ENCODE measurements at regions not wholly inside any gene's neighbourhood (a gene's known extent, or its start where the extent isn't known, plus 50 kb on each side); places are given as distances from the start of the nearest gene placed in this dataset.
"Not testable (repeated sequence)": the region's sequence is repeated elsewhere in the genome, so short reads cannot be mapped to it uniquely, and the experiment has no call there.

GRCh38 chr7:153989066-153989627 lies 63.1 kb upstream of the DPP6 start:
- not testable (repeated sequence) for DNase-seq

DNA sequence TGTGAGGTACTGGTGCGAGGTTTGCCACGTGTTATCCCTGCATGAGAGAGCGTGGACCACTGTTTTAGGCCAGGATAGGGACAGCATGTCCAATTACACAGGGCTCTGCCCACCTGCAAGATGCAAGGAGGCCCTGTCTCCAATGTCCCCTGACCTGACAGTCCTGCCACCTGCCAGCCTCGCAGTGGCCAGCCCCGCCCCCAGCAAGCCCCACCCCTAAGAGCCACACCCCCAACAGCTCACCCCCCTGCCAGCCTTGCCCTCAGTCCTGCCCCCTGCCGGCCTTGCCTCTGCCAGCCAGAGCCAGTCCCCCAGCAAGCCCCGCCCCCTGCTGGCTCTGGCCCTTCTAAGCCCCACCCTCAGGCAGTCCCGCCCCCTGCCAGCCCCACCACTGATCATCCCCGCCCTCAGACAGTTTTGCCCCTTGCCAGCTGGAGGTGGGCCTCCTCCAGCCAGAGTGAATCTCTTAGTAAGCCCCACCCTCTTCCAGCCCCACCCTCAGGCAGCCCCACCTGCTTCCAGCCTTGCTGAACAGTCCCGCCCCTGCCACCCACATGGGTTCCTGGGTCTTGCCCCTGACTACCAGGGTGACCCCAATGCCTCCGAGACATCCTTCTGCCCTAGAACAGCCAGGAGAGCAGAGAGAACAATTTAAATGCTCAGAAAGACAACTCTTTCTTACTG lies 62.3 kb upstream of the DPP6 start:
- not testable (repeated sequence) for DNase-seq

GRCh38 chr7:153991471-153991870 lies 60.7 kb upstream of the DPP6 start:
- DNase-seq, result not testable (repeated sequence)

DNA sequence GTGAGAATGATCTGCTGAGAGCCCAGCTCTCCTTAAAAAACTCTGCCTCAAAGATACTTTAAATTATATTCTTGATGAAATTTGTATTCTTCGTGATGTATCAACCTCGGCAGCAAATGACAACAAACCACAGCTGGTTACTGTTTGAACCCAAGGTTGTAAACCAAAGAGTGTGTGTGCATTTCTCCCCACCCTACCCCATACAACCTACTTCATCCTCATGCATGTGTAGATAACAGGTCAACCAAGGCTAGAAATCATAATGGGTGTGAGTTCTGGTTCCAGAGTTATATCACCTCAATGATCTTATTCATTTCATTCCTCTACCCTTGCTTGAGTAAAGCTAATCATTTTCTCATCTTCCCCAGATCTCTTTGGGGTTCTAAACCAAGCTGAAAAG lies 58.8 kb upstream of the DPP6 start:
- DNase-seq, result not testable (repeated sequence)

DNA sequence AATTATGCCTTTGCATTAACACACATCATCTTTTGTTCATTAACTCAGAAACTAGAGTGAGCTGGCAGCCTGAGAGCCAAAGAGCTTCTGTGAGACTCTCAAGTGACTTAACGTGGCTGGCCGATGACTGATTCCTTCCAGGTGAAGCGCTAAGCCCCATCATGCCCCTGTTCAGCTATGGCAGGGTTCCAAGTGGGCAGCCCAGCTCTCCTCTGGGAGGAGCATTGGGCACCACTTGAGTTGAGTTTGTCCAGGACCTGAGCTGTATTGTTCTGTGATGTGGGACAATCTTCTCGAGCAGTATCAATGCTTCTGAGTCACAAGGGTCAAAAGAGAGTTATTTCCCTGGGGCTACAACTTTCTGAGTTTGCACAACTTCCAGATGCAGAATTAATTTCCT lies 53.3 kb upstream of the DPP6 start:
- DNase-seq, result peak; percentile 40

All from NCI-H2029 (cell line).